Posterior vena cava (tissue), 2 donors: ENCODE measurements at regions not wholly inside any gene's neighbourhood (a gene's known extent, or its start where the extent isn't known, plus 50 kb on each side); places are given as distances from the start of the nearest gene placed in this dataset.
"Not testable (repeated sequence)": the region's sequence is repeated elsewhere in the genome, so short reads cannot be mapped to it uniquely, and the experiment has no call there.

Source experiments
- DNase-seq: peaks from one replicate; pipeline ENCODE4 v3.0.0-alpha.2; 2020; ENCODE audit warnings: low spot score
- intact Hi-C, 2 donors: fragments of 100-400 bp; cut with DNase I; formaldehyde crosslinking; loops; one replicate each; pipeline versions ENCODE4 v1.14.1 to v1.14.2; 2022 to 2023
- donor health status: DM: yes; HTN: yes; CAD: no.
- donor health status: DM: yes; HTN: yes; CAD: no.

DNA sequence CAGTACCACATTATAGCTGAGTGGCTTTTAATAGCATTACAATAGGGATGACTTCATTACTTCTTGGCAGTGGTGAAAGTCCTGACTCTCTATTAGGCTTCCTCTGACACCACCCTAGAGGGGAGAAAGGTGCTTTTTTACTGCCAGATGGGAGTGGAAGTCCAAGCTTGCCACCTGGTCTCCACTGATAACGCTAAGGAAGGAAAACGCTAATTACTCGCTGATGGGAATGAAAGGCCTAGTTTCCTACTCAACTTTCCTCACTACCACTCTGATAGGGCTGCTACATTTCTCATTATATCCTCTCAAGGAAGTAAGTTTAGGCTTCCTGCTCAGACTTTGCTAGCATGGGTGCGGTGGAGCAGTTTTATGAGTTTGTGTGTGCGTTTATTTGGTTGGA lies 62.3 kb upstream of the PAGE3 start:
- intact Hi-C loops, result no loop called here
- DNase-seq, result no peak

DNA sequence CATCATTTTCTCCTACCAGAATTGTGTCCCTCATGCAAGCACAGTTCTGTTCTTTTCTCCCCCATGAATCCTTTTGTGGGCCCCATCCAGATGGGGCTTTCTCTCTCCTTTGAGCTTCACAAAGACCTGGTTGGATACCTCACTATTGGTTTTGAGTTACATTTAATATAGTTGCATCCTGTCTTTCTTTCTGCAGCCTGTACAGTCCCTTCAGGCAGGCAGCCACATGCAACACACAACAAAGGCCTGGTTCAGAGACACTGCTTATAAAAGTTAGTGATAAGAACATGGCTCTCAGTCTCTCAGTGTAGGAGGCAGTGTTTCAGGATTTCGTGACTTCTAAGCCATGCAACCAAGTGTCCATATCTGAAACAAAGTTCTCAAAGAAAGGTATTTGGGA lies 70.6 kb upstream of the PAGE3 start:
- intact Hi-C loops, result no loop called here
- DNase-seq, result no peak

DNA sequence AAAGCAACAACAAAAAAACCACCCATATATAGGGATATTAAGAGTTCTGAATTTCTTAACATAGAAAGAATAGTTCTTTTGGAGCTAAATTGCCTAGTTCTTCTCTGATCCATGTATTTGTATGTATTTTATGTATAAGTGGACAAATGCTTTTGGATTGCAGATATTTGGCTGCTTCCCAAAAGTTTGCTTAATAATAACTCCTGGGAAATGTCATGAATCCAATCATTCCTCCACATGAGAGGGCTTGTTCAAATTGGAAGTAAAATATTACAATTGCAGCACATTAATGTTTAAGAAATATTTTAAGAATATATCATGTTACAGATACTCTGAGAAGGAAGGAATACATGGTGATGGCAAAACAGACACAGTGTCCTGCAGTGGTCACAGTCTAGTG lies 71.5 kb upstream of the PAGE3 start:
- intact Hi-C loops, result no loop called here

GRCh38 chrX:55340896-55341433 lies 76.2 kb upstream of the PAGE3 start:
- no peak for DNase-seq
- intact Hi-C loops, result no loop called here

More for the DNA sequence above, 71.5 kb upstream of the PAGE3 start:
- DNase-seq, result no peak

DNA sequence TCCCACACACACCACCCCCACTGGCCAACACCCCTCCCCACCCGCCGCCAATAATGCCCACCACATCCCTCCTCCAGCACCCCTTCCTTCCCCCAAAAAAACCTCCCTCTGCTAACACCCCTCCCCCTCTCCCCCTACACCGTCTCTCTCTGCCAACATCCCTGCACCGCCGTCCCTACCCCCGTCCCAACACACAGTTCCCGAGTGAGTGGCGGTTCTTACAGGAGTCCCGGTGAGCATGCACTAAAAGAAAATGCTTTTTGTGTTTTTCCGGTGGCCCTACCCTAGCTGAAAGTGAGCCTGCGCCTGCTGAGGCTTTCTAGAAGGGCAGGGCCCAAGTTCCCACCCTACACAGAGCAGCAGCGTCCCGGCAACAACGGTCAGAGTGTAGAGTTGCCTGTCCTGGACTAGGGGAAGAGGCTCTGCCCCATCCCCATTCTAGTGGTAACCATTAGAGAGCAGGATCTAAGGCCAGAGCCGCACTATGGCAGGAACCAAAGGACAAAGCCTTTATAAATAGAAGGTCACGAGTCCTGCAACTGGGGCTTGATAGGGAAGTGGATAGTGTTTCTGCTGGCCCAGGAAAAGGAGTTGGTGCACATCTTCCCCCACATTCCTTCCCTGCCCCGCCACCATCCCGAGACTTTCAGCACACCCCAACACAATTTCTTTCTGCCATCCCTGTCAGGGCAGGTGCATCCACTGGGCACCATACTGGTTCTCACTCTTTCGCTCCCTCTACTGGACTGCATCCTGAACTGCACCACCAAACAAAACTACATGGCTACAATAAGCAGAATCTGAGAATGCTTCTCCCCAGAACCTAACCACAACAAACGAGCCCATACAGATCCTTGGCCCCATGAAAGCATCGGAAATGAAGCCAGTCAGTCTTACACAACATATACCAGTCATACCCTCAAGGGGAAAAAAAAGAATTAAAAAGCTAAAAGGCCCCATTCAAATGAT lies 78.1 kb upstream of the PAGE3 start:
- intact Hi-C loops, result no loop called here
- DNase-seq, result no peak

GRCh38 chrX:55356609-55357008 lies 91.9 kb upstream of the PAGE3 start:
- intact Hi-C loops, result no loop called here

DNA sequence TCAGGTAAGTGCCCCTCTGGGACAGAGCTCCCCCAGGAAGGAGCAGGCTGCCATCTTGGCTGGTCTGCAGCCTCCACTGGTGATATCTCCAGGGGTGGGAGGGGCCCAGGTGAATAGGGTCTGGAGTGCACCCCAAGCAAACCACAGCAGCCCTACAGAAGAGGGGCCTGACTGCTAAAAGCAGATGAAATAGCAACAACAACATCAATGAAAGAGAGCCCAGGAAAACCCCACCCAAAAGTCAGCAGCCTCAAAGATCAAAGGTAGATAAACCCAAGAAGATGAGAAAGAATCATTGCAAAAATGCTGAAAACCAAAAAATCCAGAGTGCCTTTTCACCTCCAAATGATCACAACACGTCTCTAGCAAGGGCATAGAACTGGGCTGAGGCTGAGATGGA lies 92.5 kb upstream of the PAGE3 start:
- DNase-seq, result no peak
- intact Hi-C loops, result no loop called here

More at GRCh38 chrX:55356609-55357008, 91.9 kb upstream of the PAGE3 start:
- DNase-seq, result no peak

DNA sequence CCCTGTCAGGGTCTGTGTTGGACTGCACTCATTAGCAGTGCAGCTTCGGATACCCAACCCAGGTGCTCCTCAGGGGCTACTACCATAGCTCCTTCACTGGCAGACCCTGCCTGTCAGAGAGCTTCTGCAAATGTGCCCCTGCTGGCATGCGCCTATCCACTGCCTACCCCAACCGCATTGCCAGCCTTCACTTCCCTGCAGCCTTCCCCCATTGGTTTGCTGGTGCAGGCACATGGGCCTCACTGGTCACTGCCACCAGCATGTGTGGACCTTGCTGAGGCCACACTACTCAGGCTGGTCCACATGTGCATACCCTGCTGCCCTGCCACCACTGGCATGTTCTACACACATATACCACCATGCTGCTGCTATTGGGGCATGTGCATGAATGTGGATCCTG lies 72.5 kb upstream of the MAGEH1 start:
- intact Hi-C loops, result no loop called here
- no peak for DNase-seq

DNA sequence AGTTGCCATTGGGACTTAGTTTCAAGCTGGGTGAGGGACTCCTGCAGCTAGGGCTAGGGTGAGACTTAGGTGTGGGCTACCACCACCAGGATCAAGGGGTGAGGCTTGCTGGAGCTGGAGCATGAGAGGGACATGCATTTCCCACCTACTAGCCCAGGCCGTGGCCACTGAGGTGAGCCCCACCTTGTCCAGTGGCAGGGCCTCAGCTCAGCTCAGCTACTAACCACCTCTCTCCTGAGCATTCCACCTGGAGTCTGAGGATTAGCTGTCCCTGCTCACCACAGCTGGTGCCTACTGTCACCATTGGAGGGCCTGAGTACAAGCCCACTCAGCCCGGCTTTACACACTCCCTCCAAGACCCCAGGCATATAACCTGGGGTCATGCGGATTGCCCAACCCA lies 62.6 kb upstream of the MAGEH1 start:
- peak; percentile 53 for DNase-seq
- intact Hi-C loops, result no loop called here

- intact Hi-C loops, DNase-seq: not testable (repeated sequence)
These were observed 55.1 kb upstream of the MAGEH1 start for GRCh38 chrX:55396836-55397235.
